Testis (tissue), 2 donors: ENCODE measurements at regions not wholly inside any gene's neighbourhood (a gene's known extent, or its start where the extent isn't known, plus 50 kb on each side); places are given as distances from the start of the nearest gene placed in this dataset.

Experiments
- DNase-seq: peaks from one replicate; pipeline ENCODE4 v3.0.0-alpha.2; 2019
- H3K27ac ChIP-seq, 2 donors: fragments of 200-600 bp; sonication (generic); one replicate each; pipeline ENCODE4 v1.5.1; 2019
- H3K27me3 ChIP-seq: fragments of 200-600 bp; sonication (generic); one replicate; pipeline ENCODE4 v1.5.1; 2019
- H3K36me3 ChIP-seq: fragments of 200-600 bp; sonication (generic); one replicate; pipeline ENCODE4 v1.5.1; 2017; ENCODE audit warnings: low read depth; ENCODE audit errors: missing control alignments
- H3K4me1 ChIP-seq: fragments of 200-600 bp; sonication (generic); one replicate; pipeline ENCODE4 v1.5.1; 2019
- H3K4me3 ChIP-seq, 2 donors: fragments of 200-600 bp; sonication (generic); one replicate each; pipeline ENCODE4 v1.5.1; 2017 to 2019
- H3K9me3 ChIP-seq: fragments of 200-600 bp; sonication (generic); one replicate; pipeline ENCODE4 v1.5.1; 2017
- CTCF ChIP-seq, 3 experiments: fragments of 450-650 bp in 2 of 3; fragments of 200-600 bp in 1 of 3; sonication (generic) in 1 of 3; IDR thresholded peaks; one replicate each; pipeline ENCODE4 v1.5.1; 2016 to 2019; ENCODE audit warnings: antibody characterized with exemption in 3 of 3, mild to moderate bottlenecking in 2 of 3, moderate library complexity in 1 of 3
- POLR2A ChIP-seq: fragments of 450-650 bp; IDR thresholded peaks from one replicate; pipeline ENCODE4 v1.6.1; 2017; ENCODE audit warnings: antibody characterized with exemption, mild to moderate bottlenecking, moderate library complexity
- WGBS, 2 donors: methylation state at CpG; one replicate each; pipeline ENCODE4 v1.1.5; 2018; 5-methylcytosine and 5-hydroxymethylcytosine counted together
- intact Hi-C: fragments of 100-400 bp; cut with DNase I; formaldehyde crosslinking; loops from one replicate; pipeline ENCODE4 v1.15.1; 2023; ENCODE audit warnings: low total_unique reads

- Histone ChIP-seq H3K27ac (no peak overlapping the region), H3K27me3 (no peaks in the 10 kb centered on the region), H3K4me1 (peaks cover 19% of the 10 kb centered on the region), H3K9me3 (no peaks in the 10 kb centered on the region), H3K36me3 (no peaks in the 10 kb centered on the region), H3K4me3 (no peak overlapping the region)
- 89 to 91% methylated on average over 8 of the region's 8 CpGs for WGBS, 2 donors
- TF ChIP-seq CTCF (IDR thresholded peaks at IDR 0.05): no peak
- no peak for TF ChIP-seq POLR2A
- no peak for DNase-seq
- intact Hi-C loops: no loop called here
Measured at GRCh38 chr2:8518979-8519668, 162.7 kb upstream of the ID2 start.

- Histone ChIP-seq H3K36me3 (no peaks in the 10 kb centered on the region), H3K4me1 (peaks cover 9% of the 10 kb centered on the region), H3K27me3 (no peaks in the 10 kb centered on the region), H3K9me3 (no peaks in the 10 kb centered on the region), H3K27ac (no peak overlapping the region), H3K4me3 (no peak overlapping the region)
- TF ChIP-seq CTCF (IDR thresholded peaks at IDR 0.05): no peak
- TF ChIP-seq POLR2A: no peak
- no peak for DNase-seq
- intact Hi-C loops: no loop called here
- WGBS, 2 donors: 85 to 86% methylated on average over 5 of the region's 5 CpGs
Measured at GRCh38 chr2:8520791-8521344, 161.0 kb upstream of the ID2 start.

DNA sequence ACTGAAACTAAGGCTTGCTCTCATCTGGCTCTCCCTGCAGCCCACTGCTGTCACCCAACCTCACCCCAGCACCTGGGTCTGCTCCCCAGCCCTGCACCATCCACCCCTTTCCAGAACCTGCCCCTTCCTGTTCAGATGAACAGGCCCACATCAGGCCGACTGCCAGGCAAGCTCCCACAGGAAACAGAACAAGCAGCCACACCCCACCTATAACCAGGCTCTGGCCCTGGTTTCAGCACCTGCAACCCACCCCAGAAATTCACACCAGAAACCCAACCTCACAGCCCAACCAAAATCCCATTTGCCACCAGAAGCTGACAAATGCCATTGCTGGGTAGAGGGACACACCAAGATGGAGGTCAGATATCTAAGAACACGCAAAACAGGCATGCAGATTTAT lies 159.2 kb upstream of the ID2 start:
- Histone ChIP-seq H3K27me3 (no peaks in the 10 kb centered on the region), H3K36me3 (no peaks in the 10 kb centered on the region), H3K4me1 (peaks cover 8% of the 10 kb centered on the region), H3K9me3 (no peaks in the 10 kb centered on the region), H3K27ac (no peak overlapping the region), H3K4me3 (no peak overlapping the region)
- TF ChIP-seq CTCF (IDR thresholded peaks at IDR 0.05): no peak
- no peak for TF ChIP-seq POLR2A
- WGBS, 2 donors: 75 to 94% methylated on average over 2 of the region's 2 CpGs
- DNase-seq: no peak
- intact Hi-C loops: no loop called here

- Histone ChIP-seq H3K27ac (no peak overlapping the region), H3K36me3 (no peaks in the 10 kb centered on the region), H3K4me1 (peaks cover 8% of the 10 kb centered on the region), H3K9me3 (no peaks in the 10 kb centered on the region), H3K27me3 (no peaks in the 10 kb centered on the region), H3K4me3 (no peak overlapping the region)
- 78 to 83% methylated on average over 9 of the region's 9 CpGs for WGBS, 2 donors
- DNase-seq: no peak
- TF ChIP-seq POLR2A (no peak), CTCF (IDR thresholded peaks at IDR 0.05) (no peak)
- intact Hi-C loops: no loop called here
Measured at GRCh38 chr2:8524388-8524787, 157.5 kb upstream of the ID2 start.

GRCh38 chr2:8524823-8525222 lies 157.0 kb upstream of the ID2 start:
- H3K27ac ChIP-seq: no peak overlapping the region
- H3K36me3 ChIP-seq: no peaks in the 10 kb centered on the region
- no peak for TF ChIP-seq POLR2A
- no peak for TF ChIP-seq CTCF (IDR thresholded peaks at IDR 0.05)
- H3K9me3 ChIP-seq: no peaks in the 10 kb centered on the region
- peaks cover 8% of the 10 kb centered on the region for H3K4me1 ChIP-seq
- WGBS, 2 donors: 90 to 92% methylated on average over 8 of the region's 8 CpGs
- DNase-seq: no peak
- H3K4me3 ChIP-seq: no peak overlapping the region
- intact Hi-C loops: no loop called here
- H3K27me3 ChIP-seq: no peaks in the 10 kb centered on the region
